ENCODE measurements at regions not wholly inside any gene's neighbourhood (a gene's known extent, or its start where the extent isn't known, plus 50 kb on each side); places are given as distances from the start of the nearest gene placed in this dataset.

- Histone ChIP-seq H3K9ac (replicated peaks in 1 of 4; ENCODE audit: extremely low read depth in 1 of 4, low read depth in 3 of 4, low read length in 3 of 4) (no peak overlapping the region), H3K4me1 (replicated peaks in 1 of 4; ENCODE audit: control insufficient read depth in 3 of 4, insufficient read depth in 4 of 4, low read length in 3 of 4) (no peaks in the 10 kb centered on the region), H4K5ac (ENCODE audit: insufficient read length, low read depth, low read length) (no peak overlapping the region), H3K18ac (ENCODE audit: extremely low read depth, low read length) (no peak overlapping the region), H2BK12ac (ENCODE audit: low read depth, low read length) (no peak overlapping the region), H2AK5ac (ENCODE audit: low read depth, low read length) (no peak overlapping the region), H4K20me1 (replicated peaks in 1 of 2; ENCODE audit: control insufficient read depth in 1 of 2, insufficient read depth in 2 of 2, low read length in 2 of 2) (no peaks in the 10 kb centered on the region), H2BK15ac (ENCODE audit: low read length) (no peak overlapping the region), H4K91ac (replicated peaks; ENCODE audit: insufficient read length, low read length) (no peak overlapping the region), H3K23ac (ENCODE audit: insufficient read length) (no peak overlapping the region), H2BK20ac (ENCODE audit: low read length) (no peak overlapping the region), H3K56ac (replicated peaks; ENCODE audit: insufficient read length, low read depth, low read length) (no peak overlapping the region), H3K4ac (replicated peaks; ENCODE audit: insufficient read length, low read depth, low read length) (no peak overlapping the region), H3K36me3 (ENCODE audit: control insufficient read depth in 2 of 4, insufficient read depth in 4 of 4, low read length in 3 of 4) (no peaks in the 10 kb centered on the region), H2AFZ (ENCODE audit: low read length) (no peak overlapping the region), H3K27ac (ENCODE audit: low read depth, low read length) (no peak overlapping the region), H3K79me1 (ENCODE audit: low read depth, low read length) (no peaks in the 10 kb centered on the region), H3K79me2 (ENCODE audit: control insufficient read depth in 1 of 2, insufficient read depth in 2 of 2, low read length in 2 of 2) (no peaks in the 10 kb centered on the region), H3K14ac (ENCODE audit: insufficient read length) (no peak overlapping the region), H3K27me3 (replicated peaks in 1 of 4; ENCODE audit: control insufficient read depth in 3 of 4, extremely low read depth in 1 of 4, insufficient read depth in 3 of 4, low read length in 3 of 4) (no peaks in the 10 kb centered on the region), H3K9me3 (ENCODE audit: insufficient read depth in 2 of 2, low read depth in 1 of 2, low read length in 1 of 2) (peaks cover 0 to 3% of the 10 kb centered on the region in 2 experiments; a peak in 1 of 4 replicates), H4K8ac (ENCODE audit: extremely low read depth, insufficient read depth, low read length) (no peak overlapping the region), H3K23me2 (ENCODE audit: low read depth, low read length) (no peaks in the 10 kb centered on the region), H3K4me3 (ENCODE audit: extremely low read depth in 1 of 4, insufficient read depth in 2 of 4, low read depth in 3 of 4, low read length in 4 of 4) (no peak overlapping the region), H2BK120ac (replicated peaks; ENCODE audit: low read depth, low read length) (no peak overlapping the region), H3K4me2 (ENCODE audit: insufficient read depth in 1 of 2, low read depth in 2 of 2, low read length in 2 of 2) (no peak overlapping the region), H2BK5ac (ENCODE audit: low read depth, low read length) (no peak overlapping the region)
- 98% methylated on average over 5 of the region's 5 CpGs; no CpG with 5 or more reads in 1 of the 2 experiments for WGBS, 2 experiments (ENCODE audit: extremely low coverage in 1 of 2, insufficient coverage in 1 of 2, insufficient read length in 1 of 2, insufficient replicate concordance in 2 of 2, low coverage in 1 of 2, low lambda C conversion rate in 2 of 2, missing lambda C conversion rate in 1 of 2)
- POLR2A ChIA-PET (ENCODE audit: partially characterized antibody), result no interaction called here
- CTCF ChIA-PET (ENCODE audit: partially characterized antibody), result interaction anchor here (0.9 kb wide), 1 partner anchor 116 kb away, joined by 3 read pairs; no protein-coding TSS in a partner anchor
- no peak for FAIRE-seq
- DNase-seq (ENCODE audit: low read depth in 1 of 2, low spot score in 2 of 2), result no peak
- TF ChIP-seq HDAC6 (IDR thresholded peaks at IDR 0.05; ENCODE audit: low read depth, low read length) (no peak), CHD1 (IDR thresholded peaks at IDR 0.05; ENCODE audit: low read depth, low read length) (no peak), TAF1 (IDR thresholded peaks at IDR 0.05; ENCODE audit: low read depth, low read length) (no peak), GTF2F1 (IDR thresholded peaks at IDR 0.05; ENCODE audit: borderline replicate concordance, low read depth, low read length) (no peak), CBX8 (IDR thresholded peaks at IDR 0.05; ENCODE audit: borderline replicate concordance, low read depth, low read length) (no peak), ATF3 (IDR thresholded peaks at IDR 0.05; ENCODE audit: insufficient read depth, low read depth, low read length) (no peak), PHF8 (conservative IDR thresholded peaks at IDR 0.05; ENCODE audit: low read depth, low read length) (no peak), RBBP5 (IDR thresholded peaks at IDR 0.05; ENCODE audit: borderline replicate concordance, low read depth, low read length) (no peak), KDM4A (IDR thresholded peaks at IDR 0.05; ENCODE audit: low read depth, low read length, severe bottlenecking) (no peak), NRF1 (IDR thresholded peaks at IDR 0.05; ENCODE audit: low read depth, low read length) (no peak), ATF2 (IDR thresholded peaks at IDR 0.05; ENCODE audit: low read length) (no peak), RFX5 (IDR thresholded peaks at IDR 0.05; ENCODE audit: borderline replicate concordance, low read depth, low read length) (no peak), POLR2A (IDR thresholded peaks at IDR 0.05; ENCODE audit: control extremely low read depth in 1 of 2, low read depth in 2 of 2, low read length in 2 of 2) (no peak)
Observed at GRCh38 chr3:3699407-3699806, 99.8 kb upstream of the LRRN1 start.

Data from H1 (cell line).